Endothelial cell of umbilical vein (primary cell): ENCODE measurements at regions not wholly inside any gene's neighbourhood (a gene's known extent, or its start where the extent isn't known, plus 50 kb on each side); places are given as distances from the start of the nearest gene placed in this dataset.

Source experiments
- BruUV-seq: library from RNA; stranded (reverse); fragments of 400-500 nt; replicated peaks from 2 replicates; lab custom pipeline; 2021; lab: Mats Ljungman, UMichigan
- CTCF ChIA-PET: fragments of 300-600, 350-600 bp; sonication (Branson Sonifier 250); formaldehyde crosslinking; loops from one replicate; lab custom pipeline; 2021; ENCODE audit warnings: antibody characterized with exemption, inconsistent platforms; lab: Charles Lee
- POLR2A ChIA-PET: fragments of 300-600, 350-600 bp; sonication (Branson Sonifier 250); formaldehyde crosslinking; loops from one replicate; lab custom pipeline; 2021; ENCODE audit warnings: antibody characterized with exemption, inconsistent platforms; lab: Charles Lee
- DNase-seq: peaks from one replicate; pipeline ENCODE4 v3.0.0-alpha.2; 2011; ENCODE audit warnings: low read depth, low spot score
- FAIRE-seq: peaks from 2 replicates; lab custom pipeline; 2011; peaks lifted over from hg19 to GRCh38; lab: Jason Lieb, UNC
- H2AFZ ChIP-seq: 2 replicates; pipeline ENCODE4 v1.6.0; 2012; ENCODE audit warnings: low read depth, low read length, control low read depth, inconsistent platforms
- H3K27ac ChIP-seq: 2 replicates; pipeline ENCODE4 v1.5.1; 2011; ENCODE audit warnings: low read depth, mild to moderate bottlenecking, control low read depth, low read length, moderate library complexity; ENCODE audit not compliant: insufficient read depth
- H3K27me3 ChIP-seq, 2 experiments: 2 replicates each; pipeline versions ENCODE4 v1.6.0 to v1.6.1; 2011; ENCODE audit warnings: low read length in 2 of 2, mixed read lengths in 1 of 2; ENCODE audit not compliant: control insufficient read depth in 2 of 2, insufficient read depth in 2 of 2
- H3K36me3 ChIP-seq, 2 experiments: 2 replicates in 1 of 2; 3 replicates in 1 of 2; pipeline ENCODE4 v1.5.1; 2011; ENCODE audit warnings: low read length in 2 of 2, mild to moderate bottlenecking in 1 of 2, moderate library complexity in 1 of 2; ENCODE audit not compliant: control insufficient read depth in 2 of 2, insufficient read depth in 2 of 2; ENCODE audit errors: extremely low read depth in 1 of 2
- H3K4me1 ChIP-seq: 3 replicates; pipeline ENCODE4 v1.5.1; 2011; ENCODE audit warnings: mild to moderate bottlenecking, low read length; ENCODE audit not compliant: control insufficient read depth, insufficient read depth; ENCODE audit errors: extremely low read depth
- H3K4me2 ChIP-seq: 2 replicates; pipeline ENCODE4 v1.6.1; 2011; ENCODE audit warnings: low read length, control low read depth, mixed read lengths; ENCODE audit not compliant: insufficient read depth
- H3K4me3 ChIP-seq, 3 experiments: fragments of 200-600 bp in 1 of 3; sonication (generic), shearing (Covaris generic) in 1 of 3; replicated peaks in 1 of 3; 2 replicates each; pipeline ENCODE4 v1.5.1; 2011 to 2016; ENCODE audit warnings: control low read depth in 3 of 3, low read length in 3 of 3, mild to moderate bottlenecking in 2 of 3, inconsistent platforms in 1 of 3, low read depth in 1 of 3, moderate library complexity in 1 of 3; ENCODE audit not compliant: insufficient read depth in 1 of 3
- H3K79me2 ChIP-seq: 2 replicates; pipeline ENCODE4 v1.6.0; 2012; ENCODE audit warnings: low read length, inconsistent platforms; ENCODE audit not compliant: control insufficient read depth, insufficient read depth
- H3K9ac ChIP-seq: replicated peaks from 2 replicates; pipeline ENCODE3; 2011; ENCODE audit warnings: low read length, control low read depth; ENCODE audit not compliant: insufficient read depth; ENCODE audit errors: extremely low read depth
- H3K9me1 ChIP-seq: replicated peaks from 3 replicates; pipeline ENCODE4 v1.6.0; 2011; ENCODE audit warnings: mild to moderate bottlenecking, low read length; ENCODE audit not compliant: control insufficient read depth, insufficient read depth; ENCODE audit errors: extremely low read depth
- H3K9me3 ChIP-seq: replicated peaks from 2 replicates; pipeline ENCODE4 v1.5.1; 2012; ENCODE audit warnings: low read length, inconsistent platforms; ENCODE audit not compliant: control insufficient read depth, insufficient read depth
- H4K20me1 ChIP-seq: replicated peaks from 2 replicates; pipeline ENCODE3; 2011; ENCODE audit warnings: mild to moderate bottlenecking, low read length; ENCODE audit not compliant: control insufficient read depth, insufficient read depth; ENCODE audit errors: extremely low read depth
- EZH2 ChIP-seq: IDR thresholded peaks from 2 replicates; pipeline ENCODE4 v1.6.1; 2012; ENCODE audit warnings: borderline replicate concordance, low read depth, mild to moderate bottlenecking, moderate library complexity, low read length, inconsistent platforms; ENCODE audit not compliant: severe bottlenecking
- FOS ChIP-seq: IDR thresholded peaks from 2 replicates; pipeline ENCODE4 v1.6.1; 2011; ENCODE audit warnings: mild to moderate bottlenecking, low read length, moderate library complexity, borderline replicate concordance; ENCODE audit not compliant: insufficient read depth
- GATA2 ChIP-seq: IDR thresholded peaks from 2 replicates; pipeline ENCODE4 v1.7.0; 2011; ENCODE audit warnings: low read depth, mild to moderate bottlenecking, moderate library complexity, mixed read lengths, low read length; ENCODE audit not compliant: insufficient read length, insufficient read depth
- JUN ChIP-seq: IDR thresholded peaks from 2 replicates; pipeline ENCODE4 v1.6.1; 2011; ENCODE audit warnings: borderline replicate concordance, low read depth; ENCODE audit not compliant: insufficient read length, insufficient read depth
- MYC ChIP-seq: IDR thresholded peaks from one replicate; pipeline ENCODE4 v1.6.1; 2011; ENCODE audit warnings: mild to moderate bottlenecking, low read depth, low read length
- POLR2A ChIP-seq: IDR thresholded peaks from 2 replicates; pipeline ENCODE4 v1.6.1; 2012; ENCODE audit warnings: low read depth, mild to moderate bottlenecking, control low read depth, low read length
- POLR2AphosphoS5 ChIP-seq: IDR thresholded peaks from 2 replicates; pipeline ENCODE4 v1.6.1; 2012; ENCODE audit warnings: low read depth, mild to moderate bottlenecking, control low read depth, low read length, moderate library complexity; ENCODE audit not compliant: insufficient read depth
- dilution Hi-C: fragments of 300-500 bp; cut with MboI; formaldehyde crosslinking; loops from one replicate; pipeline ENCODE4 v1.15.0; 2019; ENCODE audit warnings: low sequenced_read_pairs; ENCODE audit not compliant: extremely low pct_ligation_motif_present
- intact Hi-C: fragments of 100-400 bp; cut with micrococcal nuclease; formaldehyde crosslinking; loops from one replicate; pipeline ENCODE4 v1.10.0; 2022
- TF ChIP-seq, protein P1 (sequence below), 2 donors: IDR thresholded peaks; 1 replicate in 1 of 2; 2 replicates in 1 of 2; pipeline ENCODE4 v1.5.1; 2011; ENCODE audit warnings: low read length in 2 of 2, mild to moderate bottlenecking in 2 of 2, moderate library complexity in 2 of 2, control low read depth in 1 of 2, inconsistent platforms in 1 of 2, low read depth in 1 of 2; ENCODE audit not compliant: insufficient read depth in 1 of 2; ENCODE audit errors: extremely low read depth in 1 of 2
- TF ChIP-seq, protein P2 (sequence below): IDR thresholded peaks from 2 replicates; pipeline ENCODE4 v1.6.1; 2011; ENCODE audit not compliant: insufficient read depth, insufficient read length

DNA sequence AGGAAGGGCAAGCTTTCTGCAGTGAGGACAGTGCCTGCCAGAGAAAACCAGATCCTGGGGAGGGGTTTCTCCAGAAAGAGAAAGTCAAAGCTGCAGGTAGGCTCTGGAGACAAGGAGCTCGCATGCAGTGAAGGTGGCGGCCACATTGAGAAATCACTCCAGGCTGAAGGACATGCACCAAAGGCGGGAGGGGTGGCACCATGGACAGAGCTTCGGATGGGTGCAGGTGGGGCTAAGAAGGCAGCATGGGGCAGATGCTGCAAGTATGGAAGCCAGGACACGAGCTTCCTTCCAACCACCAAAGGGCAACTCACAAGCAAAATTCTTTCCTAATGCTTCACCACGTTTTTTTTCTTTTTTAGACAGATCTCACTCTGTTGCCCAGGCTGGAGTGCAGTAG, 104.4 kb upstream of the SLC35G4 start:
- Histone ChIP-seq H3K36me3 (no peaks in the 10 kb centered on the region), H3K79me2 (no peaks in the 10 kb centered on the region), H3K9me3 (no peaks in the 10 kb centered on the region), H3K4me3 (no peak overlapping the region), H3K9ac (no peak overlapping the region), H4K20me1 (no peaks in the 10 kb centered on the region), H2AFZ (no peak overlapping the region), H3K4me1 (peaks cover 15% of the 10 kb centered on the region), H3K9me1 (no peaks in the 10 kb centered on the region), H3K4me2 (no peak overlapping the region), H3K27ac (no peak overlapping the region), H3K27me3 (no peaks in the 10 kb centered on the region)
- dilution Hi-C loops (no loop called here), intact Hi-C loops (no loop called here)
- ChIA-PET CTCF (interaction anchor here (5.7 kb wide), 1 partner anchor 14 kb away, joined by 28 read pairs; no protein-coding TSS in a partner anchor), POLR2A (no interaction called here)
- FAIRE-seq (no peak), DNase-seq (no peak)
- no TSS peak for BruUV-seq
- TF ChIP-seq, protein P1, sequence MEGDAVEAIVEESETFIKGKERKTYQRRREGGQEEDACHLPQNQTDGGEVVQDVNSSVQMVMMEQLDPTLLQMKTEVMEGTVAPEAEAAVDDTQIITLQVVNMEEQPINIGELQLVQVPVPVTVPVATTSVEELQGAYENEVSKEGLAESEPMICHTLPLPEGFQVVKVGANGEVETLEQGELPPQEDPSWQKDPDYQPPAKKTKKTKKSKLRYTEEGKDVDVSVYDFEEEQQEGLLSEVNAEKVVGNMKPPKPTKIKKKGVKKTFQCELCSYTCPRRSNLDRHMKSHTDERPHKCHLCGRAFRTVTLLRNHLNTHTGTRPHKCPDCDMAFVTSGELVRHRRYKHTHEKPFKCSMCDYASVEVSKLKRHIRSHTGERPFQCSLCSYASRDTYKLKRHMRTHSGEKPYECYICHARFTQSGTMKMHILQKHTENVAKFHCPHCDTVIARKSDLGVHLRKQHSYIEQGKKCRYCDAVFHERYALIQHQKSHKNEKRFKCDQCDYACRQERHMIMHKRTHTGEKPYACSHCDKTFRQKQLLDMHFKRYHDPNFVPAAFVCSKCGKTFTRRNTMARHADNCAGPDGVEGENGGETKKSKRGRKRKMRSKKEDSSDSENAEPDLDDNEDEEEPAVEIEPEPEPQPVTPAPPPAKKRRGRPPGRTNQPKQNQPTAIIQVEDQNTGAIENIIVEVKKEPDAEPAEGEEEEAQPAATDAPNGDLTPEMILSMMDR (IDR thresholded peaks at IDR 0.05; ENCODE audit: extremely low read depth in 1 of 2, insufficient read depth in 1 of 2, low read depth in 1 of 2, low read length in 2 of 2) = no peak
- TF ChIP-seq JUN (no peak), POLR2A (no peak), EZH2 (no peak), GATA2 (no peak), FOS (no peak), MYC (no peak), POLR2AphosphoS5 (no peak)
- TF ChIP-seq, protein P2, sequence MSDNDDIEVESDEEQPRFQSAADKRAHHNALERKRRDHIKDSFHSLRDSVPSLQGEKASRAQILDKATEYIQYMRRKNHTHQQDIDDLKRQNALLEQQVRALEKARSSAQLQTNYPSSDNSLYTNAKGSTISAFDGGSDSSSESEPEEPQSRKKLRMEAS = no peak
